Lower leg skin (tissue), 4 donors: ENCODE measurements at regions not wholly inside any gene's neighbourhood (a gene's known extent, or its start where the extent isn't known, plus 50 kb on each side); places are given as distances from the start of the nearest gene placed in this dataset.

Experiments
- DNase-seq, 2 donors: peaks; one replicate each; pipeline ENCODE4 v3.0.0-alpha.2; 2019; ENCODE audit warnings: low spot score in 2 of 2
- H3K4me3 ChIP-seq: fragments of 200-600 bp; sonication (generic); 2 replicates; pipeline ENCODE4 v1.5.1; 2017; ENCODE audit warnings: mild to moderate bottlenecking, low read depth; ENCODE audit not compliant: poor library complexity, severe bottlenecking
- POLR2A ChIP-seq, 2 donors: fragments of 450-650 bp; IDR thresholded peaks; one replicate each; pipeline ENCODE4 v1.6.1; 2016 to 2017; ENCODE audit warnings: antibody characterized with exemption in 2 of 2, mild to moderate bottlenecking in 1 of 2, moderate library complexity in 1 of 2
- WGBS, 2 donors: methylation state at CpG; one replicate each; pipeline ENCODE4 v1.1.5; 2018; 5-methylcytosine and 5-hydroxymethylcytosine counted together
- intact Hi-C: fragments of 100-400 bp; cut with DNase I; formaldehyde crosslinking; loops from one replicate; pipeline ENCODE4 v1.15.0; 2023; ENCODE audit warnings: low total_unique reads
- TF ChIP-seq, protein P1 (sequence below), 3 donors: fragments of 450-650 bp; IDR thresholded peaks; one replicate each; pipeline ENCODE4 v1.5.1; 2016; ENCODE audit warnings: antibody characterized with exemption in 3 of 3, mild to moderate bottlenecking in 3 of 3, moderate library complexity in 2 of 3

DNA sequence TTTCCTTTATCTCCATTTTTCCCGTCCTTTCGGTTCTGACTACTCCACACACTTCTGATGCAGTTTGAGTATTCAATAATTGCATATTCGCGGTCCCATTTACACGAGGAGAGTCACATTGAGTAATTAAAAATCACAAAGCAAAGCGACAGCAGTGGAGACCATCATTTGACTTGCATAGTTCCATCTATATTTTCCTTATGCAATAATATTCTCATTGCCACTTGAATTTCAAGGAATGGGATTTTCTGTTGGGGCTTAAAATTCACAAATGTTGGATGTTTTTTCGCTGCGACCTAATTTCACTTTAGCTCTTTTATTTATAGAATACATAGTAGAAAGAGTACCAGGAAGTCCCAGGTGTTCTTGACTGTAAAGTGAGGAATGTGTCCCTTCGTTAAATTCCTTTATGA lies 186.8 kb downstream of the ZEB2 start:
- intact Hi-C loops, result loop anchor here (10.0 kb wide), 1 partner anchor 182 kb away; no protein-coding TSS in a partner anchor
- WGBS, 2 donors, result 60 to 62% methylated on average over 9 of the region's 9 CpGs
- peak overlapping the region; percentile 16 for H3K4me3 ChIP-seq
- DNase-seq, result no peak
- TF ChIP-seq, protein P1, sequence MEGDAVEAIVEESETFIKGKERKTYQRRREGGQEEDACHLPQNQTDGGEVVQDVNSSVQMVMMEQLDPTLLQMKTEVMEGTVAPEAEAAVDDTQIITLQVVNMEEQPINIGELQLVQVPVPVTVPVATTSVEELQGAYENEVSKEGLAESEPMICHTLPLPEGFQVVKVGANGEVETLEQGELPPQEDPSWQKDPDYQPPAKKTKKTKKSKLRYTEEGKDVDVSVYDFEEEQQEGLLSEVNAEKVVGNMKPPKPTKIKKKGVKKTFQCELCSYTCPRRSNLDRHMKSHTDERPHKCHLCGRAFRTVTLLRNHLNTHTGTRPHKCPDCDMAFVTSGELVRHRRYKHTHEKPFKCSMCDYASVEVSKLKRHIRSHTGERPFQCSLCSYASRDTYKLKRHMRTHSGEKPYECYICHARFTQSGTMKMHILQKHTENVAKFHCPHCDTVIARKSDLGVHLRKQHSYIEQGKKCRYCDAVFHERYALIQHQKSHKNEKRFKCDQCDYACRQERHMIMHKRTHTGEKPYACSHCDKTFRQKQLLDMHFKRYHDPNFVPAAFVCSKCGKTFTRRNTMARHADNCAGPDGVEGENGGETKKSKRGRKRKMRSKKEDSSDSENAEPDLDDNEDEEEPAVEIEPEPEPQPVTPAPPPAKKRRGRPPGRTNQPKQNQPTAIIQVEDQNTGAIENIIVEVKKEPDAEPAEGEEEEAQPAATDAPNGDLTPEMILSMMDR (IDR thresholded peaks at IDR 0.05), result no peak
- no peak for TF ChIP-seq POLR2A (IDR thresholded peaks at IDR 0.05)

DNA sequence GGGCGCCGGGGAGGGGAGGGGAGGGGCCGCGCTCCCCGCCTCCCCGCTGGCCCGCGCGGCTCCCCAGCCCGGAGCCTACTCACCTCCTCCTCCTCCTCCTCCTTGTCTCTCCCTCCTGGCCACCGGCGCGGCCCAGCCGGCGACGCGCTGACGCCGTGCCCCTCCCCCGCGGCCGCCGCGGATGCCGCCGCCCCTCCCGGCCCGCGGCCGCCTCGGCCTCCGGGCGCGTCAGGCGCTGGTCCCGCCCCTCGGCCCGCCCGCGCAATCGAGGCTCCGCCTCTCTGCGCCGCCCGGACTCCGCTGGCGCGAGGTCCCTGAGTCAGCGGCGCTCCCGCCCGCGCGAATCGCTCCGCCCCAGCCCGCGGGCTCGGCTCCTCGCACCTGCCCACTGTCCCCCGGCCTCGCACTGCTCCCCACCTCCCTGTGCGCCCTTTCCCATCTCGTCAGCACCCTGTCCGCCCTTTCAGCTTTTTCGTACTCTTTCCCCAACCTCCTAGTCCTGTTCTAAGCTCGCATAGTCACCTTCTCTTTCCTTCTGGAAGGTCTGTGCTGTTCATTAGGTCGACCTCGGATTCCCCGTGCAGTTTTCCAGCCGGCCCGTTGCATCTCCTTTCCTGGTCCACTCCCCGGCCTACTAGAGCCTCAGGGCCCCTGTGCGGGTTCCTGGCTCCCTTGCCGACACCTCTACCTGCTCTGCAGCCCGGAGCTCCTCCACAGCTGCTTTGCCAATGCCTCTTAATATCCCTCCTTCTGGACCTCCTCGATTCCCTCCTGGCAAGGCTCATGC lies 187.4 kb downstream of the ZEB2 start:
- WGBS, 2 donors, result 2% methylated on average over 41 to 53 of the region's 77 CpGs
- peak; percentile 67 to 96 for DNase-seq
- peak overlapping the region; percentile 82 for H3K4me3 ChIP-seq
- intact Hi-C loops, result loop anchor here (10.0 kb wide), 1 partner anchor 182 kb away; no protein-coding TSS in a partner anchor
- TF ChIP-seq POLR2A (IDR thresholded peaks at IDR 0.05), result no peak

DNA sequence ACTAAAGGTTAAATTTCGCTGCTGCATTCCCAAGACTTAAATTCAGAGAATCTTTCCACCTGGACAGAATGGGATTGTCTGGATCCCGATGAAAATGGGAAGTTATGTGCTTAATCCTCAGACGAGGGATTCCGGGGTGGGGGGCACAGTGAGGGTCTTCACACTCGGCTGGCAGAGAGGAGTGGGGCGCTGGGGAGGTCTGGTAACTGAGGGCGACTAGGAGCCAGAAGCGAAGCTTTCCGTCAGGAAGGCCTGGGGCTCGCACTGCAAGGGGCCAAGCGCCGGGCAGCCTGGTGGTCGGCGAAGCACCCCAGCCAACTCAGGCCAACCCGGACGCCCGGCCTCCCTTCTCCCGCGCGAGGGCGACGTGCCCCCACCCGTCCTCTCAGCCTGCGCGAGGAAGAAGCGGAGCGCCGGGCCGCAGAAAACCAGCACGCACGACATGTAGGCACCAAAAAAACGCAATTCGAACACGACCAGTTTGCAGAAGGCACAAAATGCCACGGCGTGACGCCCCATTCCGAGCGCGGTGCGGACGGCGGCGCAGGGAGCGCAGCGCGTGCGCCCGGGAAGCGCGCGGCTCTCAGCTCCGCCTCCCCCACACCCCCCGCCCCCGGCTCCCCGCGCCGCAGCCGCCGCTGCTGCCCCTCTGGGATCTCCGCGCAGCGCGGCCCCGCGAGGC lies 188.1 kb downstream of the ZEB2 start:
- WGBS, 2 donors, result 0% methylated on average over 14 to 31 of the region's 66 CpGs
- intact Hi-C loops, result loop anchor here (10.0 kb wide), 1 partner anchor 183 kb away; no protein-coding TSS in a partner anchor
- DNase-seq, result peak; percentile 58 to 93
- no peak for TF ChIP-seq POLR2A (IDR thresholded peaks at IDR 0.05)
- TF ChIP-seq, protein P1 (IDR thresholded peaks at IDR 0.05), result no peak
- peak overlapping the region; percentile 82 for H3K4me3 ChIP-seq

DNA sequence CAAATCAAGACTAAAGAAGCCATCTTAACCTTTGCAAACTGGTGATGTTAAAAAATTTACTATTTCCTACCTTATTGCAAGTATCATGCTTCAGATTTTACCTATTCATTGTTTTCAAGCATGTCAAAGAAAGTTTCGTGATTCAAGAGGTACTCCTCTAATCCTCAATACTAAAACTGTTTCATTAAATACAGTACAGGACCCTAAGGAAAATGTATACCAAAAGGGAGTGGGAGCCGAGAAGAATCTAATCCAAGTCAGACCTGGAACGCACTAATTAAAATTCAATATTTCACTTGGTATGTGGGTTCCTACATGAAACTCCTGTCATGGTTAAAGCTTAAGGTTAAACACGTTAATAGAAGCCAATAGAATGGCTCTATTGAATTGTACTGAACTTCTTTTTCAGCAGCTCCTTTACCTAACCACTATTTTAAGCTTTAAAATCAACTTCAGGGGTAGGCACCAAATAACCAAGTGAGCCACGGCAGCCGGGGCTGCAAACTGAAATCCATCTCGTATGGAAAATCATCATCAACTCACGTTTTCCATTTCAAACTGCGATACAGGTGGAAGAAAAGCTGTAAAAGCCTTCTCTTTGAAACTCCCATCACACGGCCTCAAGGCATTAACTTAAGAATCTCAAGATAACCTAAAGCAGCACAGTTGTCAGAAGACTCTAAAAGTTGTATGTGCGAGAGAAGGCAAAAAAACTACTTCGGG lies 188.8 kb downstream of the ZEB2 start:
- 6 to 7% methylated on average over 12 of the region's 12 CpGs for WGBS, 2 donors
- no peak for DNase-seq
- intact Hi-C loops, result loop anchor here (10.0 kb wide), 1 partner anchor 184 kb away; no protein-coding TSS in a partner anchor
- peak overlapping the region; percentile 82 for H3K4me3 ChIP-seq
- TF ChIP-seq POLR2A (IDR thresholded peaks at IDR 0.05), result no peak

DNA sequence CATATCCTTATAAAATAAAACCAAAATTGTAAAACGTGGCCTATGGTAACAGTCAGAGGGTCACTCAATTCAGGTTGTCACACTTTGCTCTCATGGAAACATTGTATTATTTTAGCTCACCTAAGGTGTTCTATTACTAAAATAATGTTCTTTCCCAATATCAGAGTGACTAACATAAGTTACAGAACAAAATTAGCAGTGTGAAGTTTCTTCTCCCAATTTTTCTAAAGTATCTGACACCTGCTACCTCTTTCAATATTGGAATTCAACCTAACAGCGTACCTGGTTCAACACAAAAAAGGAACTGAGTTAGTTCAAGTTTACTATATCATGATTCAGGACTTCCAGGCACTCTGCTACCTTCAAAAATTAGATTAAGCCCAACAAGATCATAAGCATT lies 190.4 kb downstream of the ZEB2 start:
- no peak for DNase-seq
- TF ChIP-seq, protein P1 (IDR thresholded peaks at IDR 0.05), result no peak
- TF ChIP-seq POLR2A (IDR thresholded peaks at IDR 0.05), result no peak
- no peak overlapping the region for H3K4me3 ChIP-seq
- intact Hi-C loops, result no loop called here
- WGBS, 2 donors, result 95 to 97% methylated on average over 2 of the region's 2 CpGs

DNA sequence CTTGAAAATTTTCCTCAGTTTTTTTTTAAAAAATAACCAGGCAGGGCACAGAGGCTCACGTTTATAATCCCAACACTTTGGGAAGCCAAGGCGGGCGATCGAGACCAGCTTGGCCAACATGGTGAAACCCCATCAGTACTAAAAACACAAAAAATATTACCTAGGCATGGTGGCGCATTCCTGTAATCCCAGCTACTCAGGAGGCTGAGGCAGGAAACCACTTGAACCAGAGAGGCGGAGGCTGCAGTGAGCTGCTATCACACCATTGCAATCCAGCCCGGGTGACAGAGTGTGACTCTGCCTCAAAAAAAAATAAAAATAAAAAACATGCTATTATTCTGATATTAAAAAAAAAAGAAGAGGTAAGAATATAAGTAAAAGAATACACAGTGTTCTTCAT lies 191.0 kb downstream of the ZEB2 start:
- DNase-seq, result no peak
- TF ChIP-seq, protein P1 (IDR thresholded peaks at IDR 0.05), result no peak
- no peak for TF ChIP-seq POLR2A (IDR thresholded peaks at IDR 0.05)
- intact Hi-C loops, result no loop called here
- WGBS, 2 donors, result 92 to 95% methylated on average over 7 of the region's 7 CpGs
- H3K4me3 ChIP-seq, result no peak overlapping the region
